Keratinocyte (primary cell): ENCODE measurements at regions not wholly inside any gene's neighbourhood (a gene's known extent, or its start where the extent isn't known, plus 50 kb on each side); places are given as distances from the start of the nearest gene placed in this dataset.

Experiments used
- CTCF ChIP-seq, 3 experiments: IDR thresholded peaks in 1 of 3; conservative IDR thresholded peaks in 1 of 3; optimal IDR thresholded peaks in 1 of 3; 2 replicates in 2 of 3; 3 replicates in 1 of 3; pipeline versions ENCODE3 to v1.5.1; 2011; ENCODE audit warnings: low read length in 3 of 3, mild to moderate bottlenecking in 3 of 3, moderate library complexity in 2 of 3, control low read depth in 1 of 3, inconsistent platforms in 1 of 3; ENCODE audit not compliant: insufficient read depth in 2 of 3; ENCODE audit errors: extremely low read depth in 1 of 3
- EZH2 ChIP-seq: IDR thresholded peaks from one replicate; pipeline ENCODE4 v1.6.1; 2012; ENCODE audit warnings: inconsistent platforms, mild to moderate bottlenecking, low read length, moderate library complexity

GRCh38 chr7:46197785-46198540 lies 276.9 kb upstream of the IGFBP3 start:
- TF ChIP-seq CTCF (optimal IDR thresholded peaks at IDR 0.05 in 1 of 3, IDR thresholded peaks at IDR 0.05 in 1 of 3, conservative IDR thresholded peaks at IDR 0.05 in 1 of 3; ENCODE audit: extremely low read depth in 1 of 3, insufficient read depth in 2 of 3, low read length in 3 of 3) (no peak), EZH2 (no peak)
